GM19463 (cell line): ENCODE measurements at regions not wholly inside any gene's neighbourhood (a gene's known extent, or its start where the extent isn't known, plus 50 kb on each side); places are given as distances from the start of the nearest gene placed in this dataset.

ENCODE experiments used
- ATAC-seq: cut with Tn5 transposase; IDR thresholded peaks from one replicate; pipeline ENCODE4 v1.9.1; 2021; ENCODE audit warnings: mild to moderate bottlenecking, moderate library complexity; ENCODE audit not compliant: unreplicated experiment

GRCh38 chr17:5817475-5818395, 233.4 kb upstream of the NLRP1 start:
- no peak for ATAC-seq

DNA sequence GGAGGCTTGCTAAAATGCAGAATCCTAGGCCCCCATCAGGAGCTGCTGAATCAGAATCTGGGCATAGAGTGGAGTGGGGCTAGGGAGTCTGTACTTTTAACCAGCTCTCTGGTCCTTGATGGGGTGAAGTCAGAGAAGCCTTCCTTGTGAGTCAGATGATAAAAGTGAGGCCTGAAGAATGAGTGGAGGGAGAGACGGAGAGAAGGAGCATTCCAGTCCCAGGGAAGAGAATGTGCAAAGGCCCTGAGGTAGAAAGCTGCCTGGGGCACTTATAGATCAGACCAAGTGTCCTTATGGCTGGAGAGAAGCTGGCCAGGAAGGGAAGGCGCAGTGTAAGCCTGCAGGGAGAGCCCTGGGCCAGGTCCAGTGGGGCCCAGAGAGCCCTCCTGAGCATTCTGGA, 235.1 kb upstream of the NLRP1 start:
- ATAC-seq, result no peak

GRCh38 chr17:5819921-5820685, 235.8 kb upstream of the NLRP1 start:
- ATAC-seq, result no peak

DNA sequence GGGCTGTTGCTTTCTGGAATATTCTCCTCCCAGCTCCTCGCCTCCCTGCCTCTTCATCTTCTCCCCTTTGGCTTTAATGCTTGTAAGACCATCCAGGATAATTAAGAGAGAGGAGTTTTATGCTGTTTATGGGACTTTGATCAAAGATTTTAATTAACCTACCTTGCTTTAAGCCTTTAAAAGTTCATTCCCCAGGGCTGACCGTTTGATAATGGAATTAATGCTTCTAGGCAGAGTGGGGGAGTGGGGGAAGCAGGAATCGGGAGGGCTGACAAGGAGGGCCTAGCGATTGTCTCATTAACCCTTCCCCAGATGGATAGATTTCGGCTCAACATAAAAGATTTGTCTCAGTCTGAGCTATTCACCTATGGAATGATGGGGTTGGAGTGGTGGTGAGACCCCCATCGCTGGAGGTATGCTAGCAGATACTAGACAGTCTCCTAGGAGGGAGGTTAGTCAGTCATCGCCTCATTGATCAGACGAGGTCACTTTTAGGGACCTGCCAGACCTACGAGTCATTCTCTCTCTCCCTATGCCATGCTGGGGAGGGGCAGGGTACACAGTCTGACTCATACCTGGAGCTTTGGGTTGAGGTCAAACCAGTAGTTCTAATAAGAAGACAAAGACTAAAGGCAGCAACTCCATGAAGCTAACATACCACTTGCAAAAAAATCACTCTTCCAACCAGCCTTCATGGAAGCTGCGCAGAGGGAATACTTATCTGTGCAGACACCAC, 236.6 kb upstream of the NLRP1 start:
- no peak for ATAC-seq

GRCh38 chr17:5821803-5822202, 237.5 kb upstream of the NLRP1 start:
- ATAC-seq, result no peak

GRCh38 chr17:5822281-5823060, 238.2 kb upstream of the NLRP1 start:
- no peak for ATAC-seq

DNA sequence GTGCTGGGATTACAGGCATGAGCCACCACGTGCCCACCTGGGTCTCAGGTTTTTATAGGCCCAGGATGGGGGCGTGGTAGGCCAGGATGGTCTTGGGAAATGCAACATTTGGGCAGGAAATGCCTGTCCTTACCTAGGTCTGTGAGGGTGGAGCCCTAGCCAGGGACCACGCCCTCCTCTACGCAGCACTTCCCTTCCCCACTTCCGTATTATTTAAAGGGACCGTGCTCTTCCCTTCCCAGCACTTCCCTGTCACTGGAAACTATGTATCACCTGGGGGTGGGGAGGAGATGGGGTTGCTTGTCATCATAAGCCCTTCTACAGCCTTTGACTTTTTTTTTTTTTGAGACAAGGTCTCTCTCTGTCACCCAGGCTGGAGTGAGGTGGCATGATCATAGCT, 238.9 kb upstream of the NLRP1 start:
- no peak for ATAC-seq

DNA sequence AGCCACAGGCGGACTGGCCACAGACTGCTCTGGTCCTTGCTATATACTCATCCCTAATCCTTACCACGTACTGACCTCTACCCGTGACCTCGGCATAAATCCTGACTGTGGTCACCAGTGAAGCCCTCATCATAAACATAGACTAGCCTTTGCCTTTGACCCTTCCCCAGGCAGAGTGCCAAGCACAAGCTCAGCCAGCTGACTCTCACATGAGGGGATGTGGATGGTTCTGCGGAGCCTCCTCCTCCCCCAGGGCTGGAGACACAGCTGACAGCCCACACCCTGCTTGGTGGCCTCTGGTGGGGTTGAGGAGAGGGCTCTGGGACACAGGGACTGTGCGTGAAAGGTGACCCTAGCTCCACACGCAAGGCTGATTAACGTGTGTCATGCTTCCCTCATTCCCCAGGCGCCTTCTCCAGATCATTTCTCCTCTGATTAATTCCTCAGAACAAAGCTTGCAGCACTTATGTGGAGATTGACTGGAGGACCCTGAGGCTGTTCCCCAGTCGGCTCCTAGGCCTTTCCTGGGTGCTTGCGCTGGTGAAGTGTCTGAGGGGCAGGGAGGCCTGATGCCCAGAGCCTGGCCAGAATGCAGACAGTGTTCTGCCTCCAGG, 241.5 kb upstream of the NLRP1 start:
- no peak for ATAC-seq

DNA sequence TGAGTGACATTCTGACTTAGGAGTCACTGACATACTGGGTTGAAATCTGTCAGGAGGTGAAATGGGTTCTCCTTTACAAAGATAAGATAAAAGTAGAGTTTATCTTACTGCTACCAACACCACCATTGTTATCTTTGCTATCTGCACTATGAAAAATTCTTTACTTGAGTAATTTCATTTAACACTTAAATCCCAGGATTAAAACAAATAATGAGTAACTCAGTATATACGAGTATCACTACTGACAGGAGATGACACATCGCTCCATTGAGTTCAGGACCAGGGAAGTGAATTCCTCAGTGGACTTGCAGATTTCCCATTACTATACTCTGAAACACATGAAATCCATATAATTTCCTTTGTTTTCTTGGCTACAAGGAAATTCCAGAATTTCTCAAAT, 242.1 kb upstream of the NLRP1 start:
- no peak for ATAC-seq

GRCh38 chr17:5830921-5831320, 239.3 kb upstream of the WSCD1 start:
- ATAC-seq, result no peak

DNA sequence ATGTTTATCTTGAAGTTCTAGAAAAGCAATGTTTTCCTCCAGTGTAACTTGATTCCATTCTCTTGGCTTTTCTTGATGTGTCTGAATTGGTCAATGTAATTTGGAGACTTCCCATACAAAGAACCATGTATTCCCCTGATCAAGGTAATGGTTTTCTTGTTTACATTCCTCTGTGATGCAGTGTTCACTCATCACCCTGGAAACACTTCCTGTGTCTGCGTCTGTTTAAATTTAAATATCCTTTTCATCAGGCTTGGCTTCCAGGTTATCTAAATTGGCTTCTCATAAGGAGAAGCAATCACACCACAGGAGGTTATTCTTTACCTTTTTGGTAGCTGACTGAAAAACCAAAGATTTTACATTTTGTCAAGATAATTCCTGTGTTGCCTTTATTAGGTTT, 237.3 kb upstream of the WSCD1 start:
- no peak for ATAC-seq

DNA sequence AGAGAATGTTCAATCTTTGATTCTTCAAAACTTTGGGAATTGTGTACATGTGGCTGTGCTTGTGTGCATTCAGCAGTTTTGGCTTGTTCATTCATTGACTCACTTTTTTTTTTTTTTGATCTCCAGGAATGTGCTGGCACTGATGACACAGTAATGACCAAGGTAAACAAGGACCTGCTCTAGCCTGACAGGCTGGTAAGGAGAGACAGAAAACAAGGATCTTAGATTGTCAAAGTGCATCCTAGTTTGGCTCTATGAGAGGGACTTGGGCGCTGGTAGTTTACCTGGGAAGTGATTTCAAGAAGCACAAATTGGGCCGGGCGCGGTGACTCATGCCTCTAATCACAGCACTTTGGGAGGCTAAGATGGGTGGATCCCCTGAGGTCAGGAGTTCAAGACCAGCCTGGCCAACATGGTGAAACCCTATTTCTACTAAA, 233.1 kb upstream of the WSCD1 start:
- ATAC-seq, result no peak

DNA sequence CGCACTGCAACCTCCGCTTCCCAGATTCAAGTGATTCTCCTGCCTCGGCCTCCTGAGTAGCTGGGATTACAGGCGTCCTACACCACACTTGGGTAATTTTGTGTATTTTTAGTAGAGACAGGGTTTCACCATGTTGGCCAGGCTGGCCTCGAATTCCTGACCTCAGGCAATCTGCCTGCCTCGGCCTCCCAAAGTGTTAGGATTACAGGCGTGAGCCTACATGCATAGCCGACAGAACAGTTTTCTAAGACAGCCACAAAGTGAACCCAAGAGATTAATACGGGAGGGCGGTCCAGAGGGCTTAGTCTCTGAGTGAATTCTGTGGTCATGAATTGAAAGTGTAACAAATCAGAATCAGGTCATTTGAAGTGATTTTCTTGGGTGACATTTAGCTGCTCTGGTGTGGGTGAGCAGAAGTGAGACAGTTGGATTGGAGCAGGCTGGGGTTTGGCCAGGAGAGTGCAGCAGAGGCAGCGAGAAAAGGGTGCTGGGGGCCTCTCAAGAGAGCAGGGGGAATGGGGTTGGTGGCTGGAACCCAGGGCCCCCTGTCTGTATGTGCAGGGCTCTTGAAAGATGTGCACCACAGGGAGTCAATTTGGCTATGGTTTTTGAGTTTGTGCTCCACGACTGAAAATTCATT, 231.4 kb upstream of the WSCD1 start:
- ATAC-seq, result no peak

GRCh38 chr17:5840811-5841446, 229.2 kb upstream of the WSCD1 start:
- ATAC-seq, result no peak

DNA sequence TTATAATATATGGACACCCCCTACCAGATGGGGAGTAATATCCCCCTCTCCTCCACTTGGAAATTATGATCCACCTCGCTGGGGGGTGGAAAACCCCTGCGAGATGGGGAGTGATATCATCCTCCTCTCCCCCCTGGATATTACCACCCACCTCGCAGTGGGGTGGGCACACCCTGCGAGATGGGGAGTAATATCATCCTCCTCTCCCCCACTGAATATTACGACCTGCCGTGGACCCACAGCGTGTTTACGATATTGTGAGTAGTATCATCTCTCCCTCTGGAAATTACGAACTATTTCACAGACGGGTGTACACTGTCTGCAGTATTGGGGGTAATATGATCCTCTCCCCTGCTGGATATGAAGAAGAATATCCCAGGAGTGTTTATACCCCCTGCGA, 228.3 kb upstream of the WSCD1 start:
- no peak for ATAC-seq

GRCh38 chr17:5843366-5844026, 226.7 kb upstream of the WSCD1 start:
- ATAC-seq, result no peak

GRCh38 chr17:5846001-5846400, 224.2 kb upstream of the WSCD1 start:
- no peak for ATAC-seq

DNA sequence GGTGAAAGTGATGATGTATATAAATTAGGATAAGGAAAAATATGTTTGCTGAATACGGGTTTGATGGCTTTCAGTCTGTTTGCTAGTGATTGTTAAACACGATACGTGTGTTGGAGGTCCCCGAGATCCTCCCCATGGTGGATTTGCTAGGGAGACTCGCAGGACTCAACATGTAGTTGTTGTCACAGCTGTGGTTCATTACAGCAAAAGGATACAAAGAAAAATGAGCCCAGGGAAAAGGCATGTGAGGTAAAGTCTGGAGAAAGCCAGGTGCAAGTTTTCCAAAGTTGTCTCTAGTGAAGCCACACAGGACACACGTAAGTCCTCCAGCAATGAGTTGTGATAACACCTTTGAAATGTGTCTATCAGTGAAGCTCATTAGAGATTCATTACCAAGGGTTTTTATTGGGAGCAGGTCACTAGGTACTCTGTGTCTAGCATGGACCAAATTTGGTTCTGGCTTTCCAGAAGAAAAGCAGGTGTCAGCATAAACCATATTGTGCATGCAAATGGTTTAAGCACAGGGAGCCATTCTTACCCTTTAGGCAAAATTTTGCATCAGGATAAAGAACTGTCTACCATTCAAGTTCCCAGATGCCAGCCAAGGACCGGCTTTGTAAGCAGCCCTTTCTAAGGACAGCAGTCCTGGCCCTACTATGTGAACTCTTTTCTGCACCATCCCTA, 215.2 kb upstream of the WSCD1 start:
- ATAC-seq, result no peak
